ENCODE measurements at regions not wholly inside any gene's neighbourhood (a gene's known extent, or its start where the extent isn't known, plus 50 kb on each side); places are given as distances from the start of the nearest gene placed in this dataset.

DNA sequence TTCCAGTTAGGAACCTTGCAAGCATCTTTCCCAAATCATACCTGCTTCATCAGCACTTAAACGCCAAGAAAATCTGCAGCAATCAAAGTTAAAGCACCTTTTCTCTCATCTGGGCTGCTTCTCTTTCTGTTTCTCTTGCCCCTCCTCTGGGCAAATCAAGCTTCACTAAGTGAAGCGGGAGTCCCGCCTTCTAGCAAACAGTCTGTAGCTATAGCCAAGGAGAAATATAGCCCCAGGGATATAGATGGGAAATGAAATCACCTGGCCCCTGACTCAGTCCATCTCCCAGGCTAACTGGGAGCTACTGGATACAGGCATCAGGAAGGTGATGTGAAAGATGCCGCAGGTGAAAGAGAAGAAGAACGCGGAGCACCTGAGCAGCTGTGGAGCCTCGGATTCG is 481.9 kb downstream of the C6orf118 start:
- Histone ChIP-seq H3K4me1 (no peaks in the 10 kb centered on the region), H3K4me3 (no peak overlapping the region), H3K27me3 (no peaks in the 10 kb centered on the region), H3K9me3 (no peaks in the 10 kb centered on the region), H3K36me3 (no peaks in the 10 kb centered on the region), H3K27ac (no peak overlapping the region)
- no peak for TF ChIP-seq POLR2A (IDR thresholded peaks at IDR 0.05)
- TF ChIP-seq, protein P1, sequence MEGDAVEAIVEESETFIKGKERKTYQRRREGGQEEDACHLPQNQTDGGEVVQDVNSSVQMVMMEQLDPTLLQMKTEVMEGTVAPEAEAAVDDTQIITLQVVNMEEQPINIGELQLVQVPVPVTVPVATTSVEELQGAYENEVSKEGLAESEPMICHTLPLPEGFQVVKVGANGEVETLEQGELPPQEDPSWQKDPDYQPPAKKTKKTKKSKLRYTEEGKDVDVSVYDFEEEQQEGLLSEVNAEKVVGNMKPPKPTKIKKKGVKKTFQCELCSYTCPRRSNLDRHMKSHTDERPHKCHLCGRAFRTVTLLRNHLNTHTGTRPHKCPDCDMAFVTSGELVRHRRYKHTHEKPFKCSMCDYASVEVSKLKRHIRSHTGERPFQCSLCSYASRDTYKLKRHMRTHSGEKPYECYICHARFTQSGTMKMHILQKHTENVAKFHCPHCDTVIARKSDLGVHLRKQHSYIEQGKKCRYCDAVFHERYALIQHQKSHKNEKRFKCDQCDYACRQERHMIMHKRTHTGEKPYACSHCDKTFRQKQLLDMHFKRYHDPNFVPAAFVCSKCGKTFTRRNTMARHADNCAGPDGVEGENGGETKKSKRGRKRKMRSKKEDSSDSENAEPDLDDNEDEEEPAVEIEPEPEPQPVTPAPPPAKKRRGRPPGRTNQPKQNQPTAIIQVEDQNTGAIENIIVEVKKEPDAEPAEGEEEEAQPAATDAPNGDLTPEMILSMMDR (IDR thresholded peaks at IDR 0.05) = no peak
- no peak for TF ChIP-seq POLR2AphosphoS5 (IDR thresholded peaks at IDR 0.05; ENCODE audit: insufficient read depth in 1 of 2, low read depth in 1 of 2)
- intact Hi-C loops (cut with DNase I) = no loop called here
- DNase-seq (ENCODE audit: extremely low spot score in 2 of 2) = no peak

DNA sequence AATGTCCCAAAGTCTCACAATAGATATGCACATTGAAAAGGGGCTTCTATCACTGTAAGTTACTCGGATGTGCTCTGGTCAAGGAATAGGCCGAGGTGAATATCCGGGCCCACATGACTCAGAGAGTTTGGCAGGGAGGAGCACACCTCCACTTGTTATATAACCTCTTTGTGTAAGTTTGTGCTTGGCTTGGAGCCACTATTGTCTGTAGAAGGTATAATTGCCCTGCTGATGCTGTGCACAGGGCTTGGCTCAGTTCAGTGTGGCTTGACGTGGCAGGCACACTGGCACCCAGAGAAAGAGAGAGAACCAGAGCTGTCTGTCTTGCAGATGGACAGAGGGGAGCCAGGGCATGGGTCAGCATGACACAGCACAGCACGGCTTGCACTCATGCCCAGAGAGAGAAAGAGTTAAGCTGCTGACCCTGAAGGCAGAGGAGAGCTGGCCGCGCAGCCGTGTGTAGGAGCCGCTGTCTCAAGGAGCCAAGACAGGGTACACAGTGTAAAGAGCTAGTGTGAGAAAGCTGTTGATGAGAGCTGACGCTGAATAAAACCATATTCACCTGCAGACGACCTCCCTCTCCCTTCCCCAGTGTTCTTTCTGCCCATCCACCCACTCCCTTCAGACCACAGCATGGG is 482.5 kb downstream of the C6orf118 start:
- no peaks in the 10 kb centered on the region for H3K36me3 ChIP-seq
- no peaks in the 10 kb centered on the region for H3K27me3 ChIP-seq
- H3K9me3 ChIP-seq = no peaks in the 10 kb centered on the region
- intact Hi-C loops (cut with DNase I) = no loop called here
- TF ChIP-seq POLR2AphosphoS5 (IDR thresholded peaks at IDR 0.05; ENCODE audit: insufficient read depth in 1 of 2, low read depth in 1 of 2) = no peak
- TF ChIP-seq, protein P1 (IDR thresholded peaks at IDR 0.05) = no peak
- no peak for TF ChIP-seq POLR2A (IDR thresholded peaks at IDR 0.05)
- H3K4me3 ChIP-seq = no peak overlapping the region
- no peak overlapping the region for H3K27ac ChIP-seq
- H3K4me1 ChIP-seq = no peaks in the 10 kb centered on the region
- DNase-seq (ENCODE audit: extremely low spot score in 2 of 2) = no peak

DNA sequence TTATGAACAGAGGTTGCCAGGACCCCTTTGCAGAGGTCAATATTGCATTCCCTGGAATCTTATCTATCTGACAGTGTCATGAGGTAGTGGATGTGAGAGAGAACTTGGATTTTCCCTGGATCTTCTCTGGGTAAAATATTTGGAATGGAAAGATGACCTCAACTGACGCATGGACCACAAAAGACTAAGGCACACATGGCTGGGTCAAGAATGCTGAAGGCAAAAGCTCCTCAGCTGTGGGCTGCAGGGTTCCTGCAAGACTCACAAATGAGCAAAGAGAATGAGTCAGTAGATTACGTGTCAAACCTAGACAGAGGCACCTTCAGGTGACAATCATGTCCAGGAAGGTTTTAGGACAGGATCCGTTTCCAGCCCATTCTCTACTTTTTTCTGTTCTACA is 484.0 kb downstream of the C6orf118 start:
- Histone ChIP-seq H3K9me3 (no peaks in the 10 kb centered on the region), H3K4me1 (no peaks in the 10 kb centered on the region), H3K27ac (no peak overlapping the region), H3K27me3 (no peaks in the 10 kb centered on the region), H3K36me3 (no peaks in the 10 kb centered on the region), H3K4me3 (no peak overlapping the region)
- intact Hi-C loops (cut with DNase I) = no loop called here
- TF ChIP-seq POLR2AphosphoS5 (IDR thresholded peaks at IDR 0.05; ENCODE audit: insufficient read depth in 1 of 2, low read depth in 1 of 2) (no peak), POLR2A (IDR thresholded peaks at IDR 0.05) (no peak)
- TF ChIP-seq, protein P1 (IDR thresholded peaks at IDR 0.05) = no peak
- DNase-seq (ENCODE audit: extremely low spot score in 2 of 2) = no peak

DNA sequence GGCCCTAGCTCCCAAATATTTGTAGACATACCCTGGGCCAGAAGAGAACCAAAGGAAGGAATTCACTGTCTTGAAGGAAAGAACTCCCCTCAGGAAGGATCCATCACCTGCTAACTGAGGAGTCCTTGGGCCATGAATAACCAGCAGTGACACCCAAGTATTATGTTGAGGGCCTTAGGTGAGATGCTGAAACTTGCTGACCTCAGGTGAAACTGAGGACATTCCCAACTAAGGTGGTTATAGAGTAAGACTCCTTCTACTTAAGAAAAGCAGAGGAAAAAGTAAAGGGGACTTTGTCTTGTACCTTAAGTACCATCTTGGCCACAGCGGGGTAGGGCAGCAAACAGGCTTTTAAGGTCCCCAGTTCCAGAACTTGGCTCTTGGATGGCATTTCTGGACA is 491.7 kb downstream of the C6orf118 start:
- Histone ChIP-seq H3K27ac (no peak overlapping the region), H3K36me3 (no peaks in the 10 kb centered on the region), H3K4me1 (no peaks in the 10 kb centered on the region), H3K27me3 (no peaks in the 10 kb centered on the region), H3K9me3 (no peaks in the 10 kb centered on the region), H3K4me3 (no peak overlapping the region)
- no peak for TF ChIP-seq POLR2AphosphoS5 (IDR thresholded peaks at IDR 0.05; ENCODE audit: insufficient read depth in 1 of 2, low read depth in 1 of 2)
- TF ChIP-seq POLR2A (IDR thresholded peaks at IDR 0.05) = no peak
- TF ChIP-seq, protein P1 (IDR thresholded peaks at IDR 0.05) = no peak
- no peak for DNase-seq (ENCODE audit: extremely low spot score in 2 of 2)
- intact Hi-C loops (cut with DNase I) = no loop called here

DNA sequence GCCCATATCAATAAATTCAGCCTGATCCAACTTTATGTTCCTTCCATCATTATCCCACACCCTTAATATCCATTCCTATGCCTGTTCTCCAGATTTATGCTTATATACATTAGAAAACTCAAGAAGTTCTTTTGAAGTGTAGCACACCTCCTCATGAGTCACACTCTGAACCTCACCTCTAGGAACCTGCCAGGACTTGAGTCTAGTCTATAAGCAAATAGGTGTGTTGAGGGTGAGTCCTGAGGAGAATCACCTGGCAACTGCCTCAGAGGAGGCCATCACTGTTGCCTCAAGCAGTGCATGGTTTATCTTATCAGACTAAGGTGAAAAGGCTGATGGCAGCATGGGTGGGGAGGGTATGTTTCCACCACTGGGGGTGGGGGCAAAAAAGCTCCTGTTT is 496.7 kb downstream of the C6orf118 start:
- H3K9me3 ChIP-seq = no peaks in the 10 kb centered on the region
- TF ChIP-seq POLR2AphosphoS5 (IDR thresholded peaks at IDR 0.05; ENCODE audit: insufficient read depth in 1 of 2, low read depth in 1 of 2) = no peak
- no peak overlapping the region for H3K27ac ChIP-seq
- H3K4me3 ChIP-seq = no peak overlapping the region
- intact Hi-C loops (cut with DNase I) = no loop called here
- no peaks in the 10 kb centered on the region for H3K27me3 ChIP-seq
- no peak for DNase-seq (ENCODE audit: extremely low spot score in 2 of 2)
- no peaks in the 10 kb centered on the region for H3K36me3 ChIP-seq
- H3K4me1 ChIP-seq = no peaks in the 10 kb centered on the region
